HepG2 (cell line): ENCODE measurements at regions not wholly inside any gene's neighbourhood (a gene's known extent, or its start where the extent isn't known, plus 50 kb on each side); places are given as distances from the start of the nearest gene placed in this dataset.
"Not testable (repeated sequence)": the region's sequence is repeated elsewhere in the genome, so short reads cannot be mapped to it uniquely, and the experiment has no call there.

Source experiments
- ATAC-seq: fragments of 200-7000 bp; cut with Tn5 transposase; 3 replicates; pipeline ENCODE4 v1.9.1; 2020; ENCODE audit warnings: mild to moderate bottlenecking, moderate library complexity
- BruUV-seq: library from RNA; stranded (reverse); fragments of 400-500 nt; replicated peaks from 2 replicates; lab custom pipeline; 2021; lab: Mats Ljungman, UMichigan
- CTCF ChIA-PET: fragments of 300-600 bp; formaldehyde crosslinking; extraction: SDS; loops from one replicate; lab custom pipeline; 2021; ENCODE audit warnings: low total read pairs, inconsistent platforms, low intra/inter-chr PET ratio; lab: Yijun Ruan, JAX
- POLR2A ChIA-PET: fragments of 350-600 bp; sonication (Branson Sonifier 250); formaldehyde crosslinking; loops from one replicate; lab custom pipeline; 2020; ENCODE audit warnings: antibody characterized with exemption, inconsistent platforms; lab: Yijun Ruan, JAX
- DNase-seq: peaks from one replicate; pipeline ENCODE4 v3.0.0-alpha.2; 2015; ENCODE audit warnings: low spot score
- FAIRE-seq: peaks from 3 replicates; lab custom pipeline; 2011; peaks lifted over from hg19 to GRCh38; lab: Jason Lieb, UNC
- H2AFZ ChIP-seq: one replicate; pipeline ENCODE4 v1.6.1; 2011; ENCODE audit warnings: low read length, inconsistent platforms
- H3K27ac ChIP-seq: fragments of 300-600 bp; 3 replicates; pipeline ENCODE4 v1.8.0; 2011; ENCODE audit warnings: mixed run types, mild to moderate bottlenecking, mixed read lengths, low read length, inconsistent platforms; ENCODE audit not compliant: insufficient read depth; ENCODE audit errors: extremely low read length
- H3K27me3 ChIP-seq, 2 experiments: fragments of 200-600 bp in 1 of 2; 2 replicates in 1 of 2; 3 replicates in 1 of 2; pipeline versions ENCODE4 v1.6.0 to v1.8.0; 2011; ENCODE audit warnings: low read length in 2 of 2, mild to moderate bottlenecking in 2 of 2, moderate library complexity in 2 of 2, inconsistent platforms in 1 of 2; ENCODE audit not compliant: insufficient read depth in 2 of 2, control insufficient read depth in 1 of 2
- H3K36me3 ChIP-seq, 2 experiments: fragments of 200-600 bp in 1 of 2; replicated peaks in 1 of 2; 2 replicates in 1 of 2; 3 replicates in 1 of 2; pipeline versions ENCODE4 v1.5.1 to v1.8.0; 2011; ENCODE audit warnings: low read length in 2 of 2, inconsistent platforms in 1 of 2; ENCODE audit not compliant: insufficient read depth in 2 of 2, control insufficient read depth in 1 of 2
- H3K4me1 ChIP-seq: 2 replicates; pipeline ENCODE4 v1.5.1; 2012; ENCODE audit warnings: low read length, inconsistent platforms; ENCODE audit not compliant: insufficient read depth
- H3K4me2 ChIP-seq: 2 replicates; pipeline ENCODE4 v1.6.0; 2011; ENCODE audit warnings: low read depth, low read length, inconsistent platforms
- H3K4me3 ChIP-seq, 3 experiments: fragments of 200-600 bp in 1 of 3; sonication (generic), shearing (Covaris generic) in 1 of 3; replicated peaks in 1 of 3; 2 replicates each; pipeline ENCODE4 v1.5.1; 2011 to 2016; ENCODE audit warnings: low read length in 3 of 3, inconsistent platforms in 2 of 3, low read depth in 2 of 3, mild to moderate bottlenecking in 2 of 3, control low read depth in 1 of 3, mixed read lengths in 1 of 3; ENCODE audit not compliant: insufficient read depth in 1 of 3
- H3K79me2 ChIP-seq: one replicate; pipeline ENCODE4 v1.6.1; 2011; ENCODE audit warnings: low read length, inconsistent platforms; ENCODE audit not compliant: insufficient read depth
- H3K9ac ChIP-seq: 2 replicates; pipeline ENCODE4 v1.6.0; 2011; ENCODE audit warnings: mild to moderate bottlenecking, low read depth, low read length, inconsistent platforms; ENCODE audit not compliant: insufficient read depth
- H3K9me3 ChIP-seq: 2 replicates; pipeline ENCODE4 v1.5.1; 2012; ENCODE audit warnings: mild to moderate bottlenecking, low read length
- H4K20me1 ChIP-seq: 2 replicates; pipeline ENCODE4 v1.6.0; 2011; ENCODE audit warnings: inconsistent platforms, mild to moderate bottlenecking, low read length, moderate library complexity; ENCODE audit not compliant: insufficient read depth
- ARID3A ChIP-seq: IDR thresholded peaks from 2 replicates; pipeline ENCODE4 v1.6.1; 2012; ENCODE audit warnings: low read depth, low read length, improper control_type of control experiment
- CHD2 ChIP-seq: IDR thresholded peaks from 2 replicates; pipeline ENCODE4 v1.6.1; 2011; ENCODE audit warnings: low read depth, low read length, improper control_type of control experiment
- MAX ChIP-seq: IDR thresholded peaks from 2 replicates; pipeline ENCODE4 v1.6.1; 2012; ENCODE audit warnings: inconsistent platforms
- MYNN ChIP-seq: sonication (generic); formaldehyde crosslinking; IDR thresholded peaks from 2 replicates; pipeline ENCODE4 v1.4.0; 2020; ENCODE audit warnings: mild to moderate bottlenecking, low read depth, missing genetic modification reagents
- PHF8 ChIP-seq: sonication (generic); formaldehyde crosslinking; IDR thresholded peaks from 2 replicates; pipeline ENCODE4 v1.5.0; 2020; ENCODE audit warnings: missing genetic modification reagents
- RNF219 ChIP-seq: sonication (generic); formaldehyde crosslinking; IDR thresholded peaks from 2 replicates; pipeline ENCODE4 v1.5.0; 2020; ENCODE audit warnings: mild to moderate bottlenecking, missing genetic modification reagents
- ZFP1 ChIP-seq: IDR thresholded peaks from 2 replicates; pipeline ENCODE4 v1.6.1; 2016
- ZNF20 ChIP-seq: sonication (generic); formaldehyde crosslinking; IDR thresholded peaks from 2 replicates; pipeline ENCODE4 v1.4.0; 2020; ENCODE audit warnings: mild to moderate bottlenecking, moderate library complexity, missing genetic modification reagents
- ZNF232 ChIP-seq: sonication (generic); formaldehyde crosslinking; IDR thresholded peaks from 2 replicates; pipeline ENCODE4 v1.4.0; 2020; ENCODE audit warnings: missing genetic modification reagents, borderline replicate concordance
- ZNF430 ChIP-seq: sonication (generic); formaldehyde crosslinking; IDR thresholded peaks from 2 replicates; pipeline ENCODE4 v1.9.0; 2021; ENCODE audit warnings: mild to moderate bottlenecking, missing genetic modification reagents
- ZNF503 ChIP-seq: sonication (generic); formaldehyde crosslinking; IDR thresholded peaks from 2 replicates; pipeline ENCODE4 v1.4.0; 2020; ENCODE audit warnings: missing genetic modification reagents
- ZNF792 ChIP-seq: IDR thresholded peaks from 2 replicates; pipeline ENCODE4 v1.6.1; 2016
- ZNF83 ChIP-seq: sonication (generic); formaldehyde crosslinking; IDR thresholded peaks from 2 replicates; pipeline ENCODE4 v1.4.0; 2020; ENCODE audit warnings: missing genetic modification reagents, mild to moderate bottlenecking, borderline replicate concordance
- ZNF839 ChIP-seq: sonication (generic); formaldehyde crosslinking; IDR thresholded peaks from 2 replicates; pipeline ENCODE4 v1.4.0; 2020; ENCODE audit warnings: missing genetic modification reagents, mild to moderate bottlenecking, borderline replicate concordance
- ZSCAN22 ChIP-seq: sonication (generic); formaldehyde crosslinking; IDR thresholded peaks from 2 replicates; pipeline ENCODE4 v1.4.0; 2020; ENCODE audit warnings: mild to moderate bottlenecking, missing genetic modification reagents
- WGBS: methylation state at CpG from one replicate; pipeline ENCODE4 v1.1.6; 2017; ENCODE audit warnings: low lambda C conversion rate; 5-methylcytosine and 5-hydroxymethylcytosine counted together
- in situ Hi-C: cut with HindIII; loops from 2 replicates; pipeline ENCODE4 v1.10.0; 2017; ENCODE audit warnings: low pct_unique_long_range_greater_than_20kb; ENCODE audit not compliant: extremely low pct_ligation_motif_present
- intact Hi-C: fragments of 100-400 bp; cut with micrococcal nuclease; formaldehyde crosslinking; loops from one replicate; pipeline ENCODE4 v1.10.0; 2022; ENCODE audit not compliant: unreplicated experiment

- CTCF ChIA-PET, POLR2A ChIA-PET, DNase-seq: not testable (repeated sequence)
Measured at GRCh38 chrY:7527568-7527967, 616.0 kb upstream of the AMELY start.

GRCh38 chrY:7518387-7518786, 606.8 kb upstream of the AMELY start:
- Histone ChIP-seq H4K20me1 (no peaks in the 10 kb centered on the region), H3K4me1 (no peaks in the 10 kb centered on the region), H3K9ac (no peak overlapping the region), H3K27ac (no peak overlapping the region), H3K36me3 (no peaks in the 10 kb centered on the region), H2AFZ (no peak overlapping the region), H3K9me3 (no peaks in the 10 kb centered on the region), H3K4me3 (no peak overlapping the region)
- WGBS = 80% methylated on average over 1 of the region's 1 CpG
- in situ Hi-C loops = no loop called here
- DNase-seq = no peak
- FAIRE-seq = no peak
- TF ChIP-seq ARID3A = no peak
- no peak for TF ChIP-seq ZNF20 (CRISPR knock-in tag)
- TF ChIP-seq ZSCAN22 = no peak
- no peak for TF ChIP-seq MYNN
- TF ChIP-seq ZNF232 (CRISPR knock-in tag) = no peak
- no peak for TF ChIP-seq RNF219 (CRISPR knock-in tag)
- no peak for TF ChIP-seq ZFP1 (CRISPR knock-in tag)
- TF ChIP-seq ZNF430 (CRISPR knock-in tag) = no peak
- TF ChIP-seq ZNF83 (CRISPR knock-in tag) = no peak
- no peak for TF ChIP-seq ZNF503 (CRISPR knock-in tag)
- no peak for TF ChIP-seq MAX
- no peak for TF ChIP-seq ZNF792
- no peak for TF ChIP-seq PHF8 (CRISPR knock-in tag)
- no peak for TF ChIP-seq CHD2
- TF ChIP-seq ZNF839 (CRISPR knock-in tag) = no peak
- TF ChIP-seq, all 625 proteins: peak for 0
- no TSS peak for BruUV-seq
- ChIA-PET CTCF (no interaction called here), POLR2A (no interaction called here)
- Histone ChIP-seq H3K4me2 (no peak overlapping the region), H3K79me2 (no peaks in the 10 kb centered on the region), H3K27me3 (no peaks in the 10 kb centered on the region; a peak in 1 of 5 replicates)
- no peak for ATAC-seq
- intact Hi-C loops = no loop called here

More at GRCh38 chrY:7527568-7527967, 616.0 kb upstream of the AMELY start:
- H3K4me2 ChIP-seq, intact Hi-C loops, H2AFZ ChIP-seq, H3K9ac ChIP-seq, BruUV-seq, H3K4me1 ChIP-seq, H3K79me2 ChIP-seq, ATAC-seq, H3K9me3 ChIP-seq, H3K27me3 ChIP-seq, H3K36me3 ChIP-seq, H4K20me1 ChIP-seq, H3K27ac ChIP-seq, in situ Hi-C loops, H3K4me3 ChIP-seq, FAIRE-seq: not testable (repeated sequence)
- 54% methylated on average over 4 of the region's 4 CpGs for WGBS
